Erythroblast (primary cell): ENCODE measurements at regions not wholly inside any gene's neighbourhood (a gene's known extent, or its start where the extent isn't known, plus 50 kb on each side); places are given as distances from the start of the nearest gene placed in this dataset.

Experiments
- GATA1 ChIP-seq: IDR thresholded peaks from 2 replicates; pipeline ENCODE4 v1.6.1; 2011; ENCODE audit warnings: low read depth, mild to moderate bottlenecking, control low read depth, low read length, moderate library complexity
- POLR2A ChIP-seq: IDR thresholded peaks from 2 replicates; pipeline ENCODE4 v1.6.1; 2011; ENCODE audit warnings: mild to moderate bottlenecking, low read length

GRCh38 chr7:83778073-83778443 lies 129.1 kb upstream of the SEMA3E start:
- TF ChIP-seq POLR2A (no peak), GATA1 (no peak)
